OCI-LY1 (cell line): ENCODE measurements at regions not wholly inside any gene's neighbourhood (a gene's known extent, or its start where the extent isn't known, plus 50 kb on each side); places are given as distances from the start of the nearest gene placed in this dataset.

Experiments
- H2AFZ ChIP-seq: fragments of 200-600 bp; sonication (generic), shearing (Covaris generic); 2 replicates; pipeline ENCODE4 v1.6.0; 2014; ENCODE audit warnings: antibody characterized with exemption, mild to moderate bottlenecking, low read length
- H3F3A ChIP-seq: fragments of 200-600 bp; sonication (generic), shearing (Covaris generic); 2 replicates; pipeline ENCODE4 v1.6.0; 2014; ENCODE audit warnings: mild to moderate bottlenecking, antibody characterized with exemption, low read length, moderate library complexity; ENCODE audit not compliant: insufficient read depth
- H3K27ac ChIP-seq: fragments of 200-600 bp; sonication (generic); 2 replicates; pipeline ENCODE4 v1.5.1; 2014; ENCODE audit warnings: low read length, mixed run types, mild to moderate bottlenecking, low read depth; ENCODE audit not compliant: poor library complexity, severe bottlenecking
- H3K27me3 ChIP-seq: fragments of 200-600 bp; sonication (generic); 2 replicates; pipeline ENCODE4 v1.6.0; 2014; ENCODE audit warnings: antibody characterized with exemption, mild to moderate bottlenecking, low read length, moderate library complexity; ENCODE audit not compliant: insufficient read depth
- H3K36me3 ChIP-seq: fragments of 200-600 bp; sonication (generic); 2 replicates; pipeline ENCODE4 v1.6.1; 2014; ENCODE audit warnings: mild to moderate bottlenecking, antibody characterized with exemption, low read length, moderate library complexity, mixed read lengths; ENCODE audit not compliant: insufficient read depth
- H3K4me1 ChIP-seq: fragments of 200-600 bp; sonication (generic); 2 replicates; pipeline ENCODE4 v1.5.1; 2014; ENCODE audit warnings: mild to moderate bottlenecking, low read length, moderate library complexity; ENCODE audit not compliant: insufficient read depth, severe bottlenecking
- H3K4me2 ChIP-seq: fragments of 200-600 bp; sonication (generic), shearing (Covaris generic); 2 replicates; pipeline ENCODE4 v1.6.1; 2014; ENCODE audit warnings: low read length
- H3K4me3 ChIP-seq: fragments of 200-600 bp; sonication (generic); 2 replicates; pipeline ENCODE4 v1.5.1; 2014; ENCODE audit warnings: low read length, low read depth, mild to moderate bottlenecking, mixed read lengths; ENCODE audit not compliant: poor library complexity, severe bottlenecking
- H3K79me2 ChIP-seq: fragments of 200-600 bp; shearing (Covaris generic); 2 replicates; pipeline ENCODE4 v1.6.1; 2016; ENCODE audit warnings: mixed run types, low read length, mixed read lengths; ENCODE audit not compliant: insufficient read depth
- H3K9ac ChIP-seq: fragments of 200-600 bp; sonication (generic), shearing (Covaris generic); 2 replicates; pipeline ENCODE4 v1.6.1; 2014; ENCODE audit warnings: mild to moderate bottlenecking, low read length, mixed read lengths
- H3K9me2 ChIP-seq: fragments of 200-600 bp; sonication (generic), shearing (Covaris generic); 2 replicates; pipeline ENCODE4 v1.6.1; 2014; ENCODE audit warnings: low read depth, mild to moderate bottlenecking, low read length, mixed read lengths
- H3K9me3 ChIP-seq: fragments of 200-600 bp; shearing (Covaris generic); 2 replicates; pipeline ENCODE4 v1.6.1; 2014; ENCODE audit warnings: low read length, mixed read lengths
- H4K20me1 ChIP-seq: fragments of 200-600 bp; sonication (generic), shearing (Covaris generic); 2 replicates; pipeline ENCODE4 v1.6.0; 2016; ENCODE audit warnings: mild to moderate bottlenecking, low read length; ENCODE audit not compliant: insufficient read depth
- EZH2 ChIP-seq: fragments of 200-600 bp; sonication (generic), shearing (Covaris generic); IDR thresholded peaks from 2 replicates; pipeline ENCODE4 v1.8.0; 2017; ENCODE audit warnings: borderline replicate concordance, mixed run types, mild to moderate bottlenecking, antibody characterized with exemption, low read length, moderate library complexity, mixed read lengths
- TF ChIP-seq, protein P1 (sequence below): fragments of 200-600 bp; sonication (generic), shearing (Covaris generic); IDR thresholded peaks from 2 replicates; pipeline ENCODE4 v1.5.1; 2017; ENCODE audit warnings: mild to moderate bottlenecking, antibody characterized with exemption, low read length, moderate library complexity, mixed read lengths

DNA sequence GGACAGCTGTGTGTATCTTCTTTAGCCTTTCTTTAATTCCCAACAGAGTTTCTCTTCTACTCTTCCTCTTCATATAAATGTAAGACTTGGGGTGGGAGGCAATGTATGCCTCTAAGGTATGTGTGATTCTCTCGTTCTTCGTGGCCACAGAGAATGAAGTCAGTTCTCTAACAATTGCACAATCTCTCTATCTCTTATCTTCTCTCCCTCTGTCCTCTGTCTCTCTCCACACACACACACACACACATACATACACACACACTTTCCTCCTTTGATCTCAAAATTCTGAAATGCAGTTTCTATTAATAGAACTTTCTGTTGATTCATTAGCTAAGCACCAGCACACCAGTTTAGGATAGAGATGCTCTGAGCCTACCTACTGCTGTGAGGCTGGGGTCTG, 615.7 kb upstream of the SALL1 start:
- Histone ChIP-seq H3K9me2 (no peaks in the 10 kb centered on the region), H3K27ac (no peak overlapping the region), H3K9me3 (no peaks in the 10 kb centered on the region), H3K4me3 (no peak overlapping the region), H3K4me2 (no peak overlapping the region), H3K4me1 (no peaks in the 10 kb centered on the region), H4K20me1 (no peaks in the 10 kb centered on the region), H2AFZ (no peak overlapping the region), H3K79me2 (no peaks in the 10 kb centered on the region), H3K9ac (no peak overlapping the region), H3K27me3 (peaks cover 4% of the 10 kb centered on the region; the same call in 1 of the 2 replicates), H3K36me3 (no peaks in the 10 kb centered on the region), H3F3A (no peaks in the 10 kb centered on the region)
- TF ChIP-seq EZH2: no peak
- TF ChIP-seq, protein P1, sequence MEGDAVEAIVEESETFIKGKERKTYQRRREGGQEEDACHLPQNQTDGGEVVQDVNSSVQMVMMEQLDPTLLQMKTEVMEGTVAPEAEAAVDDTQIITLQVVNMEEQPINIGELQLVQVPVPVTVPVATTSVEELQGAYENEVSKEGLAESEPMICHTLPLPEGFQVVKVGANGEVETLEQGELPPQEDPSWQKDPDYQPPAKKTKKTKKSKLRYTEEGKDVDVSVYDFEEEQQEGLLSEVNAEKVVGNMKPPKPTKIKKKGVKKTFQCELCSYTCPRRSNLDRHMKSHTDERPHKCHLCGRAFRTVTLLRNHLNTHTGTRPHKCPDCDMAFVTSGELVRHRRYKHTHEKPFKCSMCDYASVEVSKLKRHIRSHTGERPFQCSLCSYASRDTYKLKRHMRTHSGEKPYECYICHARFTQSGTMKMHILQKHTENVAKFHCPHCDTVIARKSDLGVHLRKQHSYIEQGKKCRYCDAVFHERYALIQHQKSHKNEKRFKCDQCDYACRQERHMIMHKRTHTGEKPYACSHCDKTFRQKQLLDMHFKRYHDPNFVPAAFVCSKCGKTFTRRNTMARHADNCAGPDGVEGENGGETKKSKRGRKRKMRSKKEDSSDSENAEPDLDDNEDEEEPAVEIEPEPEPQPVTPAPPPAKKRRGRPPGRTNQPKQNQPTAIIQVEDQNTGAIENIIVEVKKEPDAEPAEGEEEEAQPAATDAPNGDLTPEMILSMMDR: no peak

DNA sequence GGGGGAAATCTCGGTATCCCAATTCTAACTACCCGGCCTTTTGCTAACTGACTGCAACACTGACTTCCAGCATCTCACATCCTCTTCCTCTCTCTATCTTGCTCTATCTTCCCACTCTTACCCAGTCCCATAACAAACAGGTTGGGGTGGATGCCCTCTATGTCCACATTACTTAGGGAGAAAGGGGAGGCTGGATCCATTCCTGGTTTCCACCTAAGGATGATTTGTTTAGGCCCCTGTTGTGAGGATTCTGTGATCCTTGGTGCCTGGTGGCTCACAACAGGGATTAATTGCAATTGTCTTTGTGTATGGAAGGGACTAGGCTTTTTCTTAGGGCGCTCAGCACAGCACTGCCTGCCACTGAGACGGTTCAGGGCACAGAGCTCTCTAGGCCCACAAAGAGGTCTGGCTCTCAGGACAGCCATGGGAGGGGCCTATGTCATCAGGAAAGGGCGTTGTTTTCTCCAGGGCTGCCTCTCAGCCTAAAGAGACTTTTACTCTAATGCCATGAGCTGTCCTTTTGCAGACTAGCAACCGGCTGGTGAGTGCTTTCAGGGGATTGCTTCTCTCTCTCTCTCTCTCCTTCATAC, 612.1 kb upstream of the SALL1 start:
- Histone ChIP-seq H3K4me1 (no peaks in the 10 kb centered on the region), H2AFZ (no peak overlapping the region), H3K9ac (no peak overlapping the region), H4K20me1 (no peaks in the 10 kb centered on the region), H3F3A (no peaks in the 10 kb centered on the region), H3K9me2 (no peaks in the 10 kb centered on the region), H3K9me3 (no peaks in the 10 kb centered on the region), H3K79me2 (no peaks in the 10 kb centered on the region), H3K27ac (no peak overlapping the region), H3K4me3 (no peak overlapping the region), H3K4me2 (no peak overlapping the region), H3K36me3 (no peaks in the 10 kb centered on the region), H3K27me3 (no peaks in the 10 kb centered on the region)
- no peak for TF ChIP-seq EZH2
- TF ChIP-seq, protein P1: no peak

DNA sequence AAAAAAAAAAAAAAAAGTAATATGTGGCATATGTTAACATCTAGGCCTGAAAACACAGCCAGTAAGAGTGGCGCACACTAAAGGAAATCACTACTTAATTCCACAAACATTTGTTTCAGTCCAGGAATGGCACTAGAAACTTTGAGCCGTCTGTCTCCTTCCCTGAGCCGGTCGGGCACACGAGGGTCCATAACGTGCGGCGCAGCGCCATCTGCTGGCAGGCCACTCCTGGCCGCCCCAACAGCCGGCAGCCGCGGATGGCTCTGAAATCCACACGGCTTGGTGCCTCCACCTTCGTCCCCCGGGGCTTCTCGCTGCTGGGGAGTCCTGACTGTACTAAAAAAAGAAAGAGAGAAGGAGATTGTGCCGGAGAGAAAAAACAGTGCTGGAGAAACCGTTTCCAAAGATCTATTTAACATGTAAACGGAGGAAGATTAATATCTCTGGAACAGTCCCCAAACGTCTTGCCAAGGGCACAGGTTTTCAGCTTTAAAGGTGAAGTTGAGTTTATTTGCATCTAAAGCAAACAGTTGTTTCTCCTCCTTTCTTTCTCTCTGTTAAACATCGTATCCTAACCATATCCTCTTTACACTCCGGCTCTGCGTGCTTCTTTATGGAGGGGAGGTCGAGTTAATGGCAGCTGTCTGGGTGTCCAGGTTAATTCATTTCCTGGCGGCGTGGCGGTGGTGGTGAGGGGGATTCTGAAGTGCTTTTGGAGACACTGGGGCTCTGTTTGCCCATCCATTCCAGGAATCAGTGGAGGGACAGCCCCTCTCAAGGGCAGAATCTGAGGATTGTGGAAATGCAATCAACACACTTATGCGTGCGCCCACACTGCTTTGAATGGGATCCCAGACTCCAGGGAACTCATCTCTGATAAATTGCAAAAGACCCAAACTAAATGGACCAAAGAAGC, 611.3 kb upstream of the SALL1 start:
- H3K4me1 ChIP-seq: no peaks in the 10 kb centered on the region
- no peaks in the 10 kb centered on the region for H3F3A ChIP-seq
- H3K27ac ChIP-seq: no peak overlapping the region
- no peak overlapping the region for H3K4me3 ChIP-seq
- H3K9me2 ChIP-seq: no peaks in the 10 kb centered on the region
- H3K9ac ChIP-seq: no peak overlapping the region
- no peaks in the 10 kb centered on the region for H3K36me3 ChIP-seq
- no peaks in the 10 kb centered on the region for H3K27me3 ChIP-seq
- no peak for TF ChIP-seq EZH2
- TF ChIP-seq, protein P1: peak; percentile 92
- H3K79me2 ChIP-seq: no peaks in the 10 kb centered on the region
- no peak overlapping the region for H3K4me2 ChIP-seq
- H2AFZ ChIP-seq: no peak overlapping the region
- no peaks in the 10 kb centered on the region for H4K20me1 ChIP-seq
- H3K9me3 ChIP-seq: no peaks in the 10 kb centered on the region
